Transverse colon (tissue), 4 donors: ENCODE measurements at regions not wholly inside any gene's neighbourhood (a gene's known extent, or its start where the extent isn't known, plus 50 kb on each side); places are given as distances from the start of the nearest gene placed in this dataset.

Experiments
- DNase-seq: peaks from one replicate; pipeline ENCODE4 v3.0.0-alpha.2; 2019
- H3K27ac ChIP-seq, 4 donors: fragments of 200-600 bp; sonication (generic); 2 replicates each; pipeline ENCODE4 v1.5.1; 2016 to 2018; ENCODE audit warnings: inconsistent platforms in 4 of 4
- H3K27me3 ChIP-seq: fragments of 200-600 bp; sonication (generic); 2 replicates; pipeline ENCODE4 v1.5.1; 2017; ENCODE audit warnings: inconsistent platforms
- H3K36me3 ChIP-seq, 4 donors: fragments of 200-600 bp; sonication (generic); 2 replicates each; pipeline ENCODE4 v1.5.1; 2017 to 2019; ENCODE audit warnings: inconsistent platforms in 4 of 4
- H3K4me1 ChIP-seq, 4 donors: fragments of 200-600 bp; sonication (generic); 2 replicates each; pipeline ENCODE4 v1.5.1; 2017 to 2020; ENCODE audit warnings: inconsistent platforms in 4 of 4
- H3K4me3 ChIP-seq, 4 donors: fragments of 200-600 bp; sonication (generic); 1 replicate in 1 of 4; 2 replicates in 3 of 4; pipeline versions ENCODE4 v1.5.1 to v1.6.1; 2017 to 2019; ENCODE audit warnings: inconsistent platforms in 4 of 4
- H3K9me3 ChIP-seq, 2 donors: fragments of 200-600 bp; sonication (generic); 2 replicates each; pipeline ENCODE4 v1.5.1; 2017 to 2019; ENCODE audit warnings: inconsistent platforms in 2 of 2
- CTCF ChIP-seq, 5 experiments: fragments of 200-600 bp in 3 of 5; fragments of 450-650 bp in 2 of 5; sonication (generic) in 3 of 5; IDR thresholded peaks; 1 replicate in 2 of 5; 2 replicates in 3 of 5; pipeline ENCODE4 v1.5.1; 2016 to 2017; ENCODE audit warnings: antibody characterized with exemption in 5 of 5, inconsistent platforms in 3 of 5, mild to moderate bottlenecking in 2 of 5, moderate library complexity in 1 of 5
- EP300 ChIP-seq: sonication (generic); formaldehyde crosslinking; IDR thresholded peaks from one replicate; pipeline ENCODE4 v1.6.1; 2017; ENCODE audit warnings: antibody characterized with exemption, low read depth
- POLR2A ChIP-seq: fragments of 450-650 bp; IDR thresholded peaks from one replicate; pipeline ENCODE4 v1.6.1; 2016; ENCODE audit warnings: antibody characterized with exemption, mild to moderate bottlenecking, moderate library complexity
- POLR2AphosphoS5 ChIP-seq, 3 donors: sonication (generic); formaldehyde crosslinking; IDR thresholded peaks; one replicate each; pipeline ENCODE4 v1.6.1; 2016; ENCODE audit warnings: antibody characterized with exemption in 3 of 3
- WGBS, 2 donors: methylation state at CpG; one replicate each; pipeline ENCODE4 v1.1.5; 2018; ENCODE audit warnings: low coverage in 1 of 2; 5-methylcytosine and 5-hydroxymethylcytosine counted together
- in situ Hi-C, 4 donors: fragments of 200-750 bp; cut with MboI; loops; one replicate each; pipeline versions ENCODE4 v1.15.0 to v1.15.1; 2017; ENCODE audit warnings: low sequenced_read_pairs in 3 of 4, low pct_ligation_motif_present in 1 of 4, low pct_unique_long_range_greater_than_20kb in 1 of 4
- intact Hi-C: fragments of 100-400 bp; cut with DNase I; formaldehyde crosslinking; loops from one replicate; pipeline ENCODE4 v1.15.1; 2023; ENCODE audit warnings: low total_unique reads

DNA sequence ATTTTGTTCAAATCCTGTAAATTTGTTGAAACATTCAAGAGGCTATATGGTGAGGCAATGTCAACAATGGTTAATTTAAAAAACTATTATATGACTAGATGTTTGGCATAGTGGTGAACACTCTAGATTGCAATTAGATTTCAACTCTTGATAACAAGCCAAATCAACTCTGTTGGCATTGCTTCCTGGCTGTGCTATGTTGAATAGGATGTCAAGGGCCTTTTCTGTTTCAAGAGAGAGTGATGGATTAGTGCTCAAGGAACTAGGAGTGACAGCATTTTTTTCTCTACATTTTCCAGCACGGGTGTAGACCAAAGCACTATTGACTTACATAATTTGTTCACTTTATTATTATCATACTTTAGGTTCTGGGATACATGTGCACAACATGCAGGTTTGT is 172.4 kb upstream of the KCNH7 start:
- H3K36me3 ChIP-seq: no peaks in the 10 kb centered on the region
- H3K9me3 ChIP-seq: no peaks in the 10 kb centered on the region
- TF ChIP-seq POLR2A (no peak), CTCF (IDR thresholded peaks at IDR 0.05) (no peak), EP300 (no peak), POLR2AphosphoS5 (IDR thresholded peaks at IDR 0.05) (no peak)
- no peak overlapping the region for H3K27ac ChIP-seq
- no peaks in the 10 kb centered on the region for H3K27me3 ChIP-seq
- no peak overlapping the region for H3K4me3 ChIP-seq
- in situ Hi-C loops (no loop called here), intact Hi-C loops (no loop called here)
- no peak for DNase-seq
- 40 to 52% methylated on average over 1 of the region's 1 CpG for WGBS, 2 donors
- H3K4me1 ChIP-seq: no peaks in the 10 kb centered on the region

- intact Hi-C loops: no loop called here
- in situ Hi-C loops: no loop called here
- WGBS, 2 donors: 74 to 84% methylated on average over 2 of the region's 2 CpGs
Observed at GRCh38 chr2:163008642-163009041, 170.1 kb upstream of the KCNH7 start.

DNA sequence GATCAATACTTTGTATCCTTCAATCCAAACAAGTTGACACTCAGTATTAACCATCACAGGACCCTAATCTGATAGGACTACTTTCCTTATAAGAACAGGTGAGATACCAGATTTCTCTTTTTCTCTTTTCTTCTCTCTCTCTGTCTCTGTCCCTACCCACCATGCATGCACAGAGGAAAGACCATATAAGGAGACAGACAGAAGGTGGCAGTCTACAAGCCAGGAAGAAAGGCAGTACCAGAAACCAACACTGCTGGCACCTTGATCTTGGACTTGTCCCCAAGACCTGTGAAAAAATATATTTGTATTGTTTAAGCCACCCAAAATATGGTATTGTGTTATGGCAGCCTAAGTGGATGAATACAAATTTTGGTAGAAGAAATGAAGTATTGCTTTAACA is 156.2 kb upstream of the KCNH7 start:
- intact Hi-C loops: no loop called here
- Histone ChIP-seq H3K27me3 (no peaks in the 10 kb centered on the region), H3K36me3 (no peaks in the 10 kb centered on the region), H3K4me1 (no peaks in the 10 kb centered on the region), H3K4me3 (no peak overlapping the region), H3K9me3 (no peaks in the 10 kb centered on the region), H3K27ac (no peak overlapping the region)
- TF ChIP-seq EP300 (no peak), CTCF (IDR thresholded peaks at IDR 0.05) (no peak), POLR2AphosphoS5 (IDR thresholded peaks at IDR 0.05) (no peak), POLR2A (no peak)
- no peak for DNase-seq
- in situ Hi-C loops: no loop called here

More at GRCh38 chr2:163008642-163009041, 170.1 kb upstream of the KCNH7 start:
- Histone ChIP-seq H3K27me3 (no peaks in the 10 kb centered on the region), H3K9me3 (no peaks in the 10 kb centered on the region), H3K4me1 (no peaks in the 10 kb centered on the region), H3K27ac (no peak overlapping the region), H3K36me3 (no peaks in the 10 kb centered on the region), H3K4me3 (no peak overlapping the region)
- DNase-seq: no peak
- TF ChIP-seq POLR2AphosphoS5 (IDR thresholded peaks at IDR 0.05) (no peak), CTCF (IDR thresholded peaks at IDR 0.05) (no peak), POLR2A (no peak), EP300 (no peak)

- H3K4me3 ChIP-seq: no peak overlapping the region
- no peak for DNase-seq
- in situ Hi-C loops: no loop called here
- no peaks in the 10 kb centered on the region for H3K27me3 ChIP-seq
- TF ChIP-seq EP300 (no peak), POLR2AphosphoS5 (IDR thresholded peaks at IDR 0.05) (no peak), CTCF (IDR thresholded peaks at IDR 0.05) (no peak), POLR2A (no peak)
- no peaks in the 10 kb centered on the region for H3K4me1 ChIP-seq
- no peaks in the 10 kb centered on the region for H3K9me3 ChIP-seq
- no peak overlapping the region for H3K27ac ChIP-seq
- WGBS, 2 donors: 47 to 64% methylated on average over 3 of the region's 3 CpGs
- no peaks in the 10 kb centered on the region for H3K36me3 ChIP-seq
- intact Hi-C loops: no loop called here
Observed at GRCh38 chr2:162992828-162993227, 154.3 kb upstream of the KCNH7 start.
